Activated B cell treated with CpG ODN at 0.5 μM for 24 hours (primary cell): ENCODE measurements at regions not wholly inside any gene's neighbourhood (a gene's known extent, or its start where the extent isn't known, plus 50 kb on each side); places are given as distances from the start of the nearest gene placed in this dataset.

Experiments used
- ATAC-seq: fragments of 200-7000 bp; cut with Tn5 transposase; one replicate; pipeline ENCODE4 v1.10.0; 2021; ENCODE audit warnings: low read depth, mild to moderate bottlenecking, moderate library complexity
- CTCF ChIA-PET: fragments of 350-600 bp; sonication (Branson Sonifier 250); formaldehyde crosslinking; loops from one replicate; lab custom pipeline; 2021; ENCODE audit warnings: antibody characterized with exemption; lab: Charles Lee
- POLR2A ChIA-PET: fragments of 350-600 bp; sonication (Branson Sonifier 250); formaldehyde crosslinking; loops from one replicate; lab custom pipeline; 2021; ENCODE audit warnings: antibody characterized with exemption; lab: Charles Lee
- DNase-seq: peaks from one replicate; pipeline ENCODE4 v3.0.0; 2022
- H3K27ac Mint-ChIP-seq: one replicate; pipeline ENCODE4 v1.8.0; 2020; ENCODE audit warnings: mixed read lengths
- H3K27me3 Mint-ChIP-seq: one replicate; pipeline ENCODE4 v1.8.0; 2021; ENCODE audit warnings: mixed read lengths
- H3K36me3 Mint-ChIP-seq: one replicate; pipeline ENCODE4 v1.8.0; 2021; ENCODE audit warnings: low read depth, mixed read lengths
- H3K4me1 Mint-ChIP-seq: one replicate; pipeline ENCODE4 v1.8.0; 2021; ENCODE audit warnings: mixed read lengths
- H3K4me3 Mint-ChIP-seq: one replicate; pipeline ENCODE4 v1.8.0; 2020; ENCODE audit warnings: mild to moderate bottlenecking, mixed read lengths
- H3K9me3 Mint-ChIP-seq: one replicate; pipeline ENCODE4 v1.8.0; 2020; ENCODE audit warnings: mixed read lengths
- CTCF ChIP-seq: fragments of 200-600 bp; IDR thresholded peaks from one replicate; pipeline ENCODE4 v1.8.0; 2022; ENCODE audit warnings: antibody characterized with exemption, mild to moderate bottlenecking
- intact Hi-C: fragments of 100-400 bp; cut with micrococcal nuclease; formaldehyde crosslinking; loops from one replicate; pipeline ENCODE4 v1.15.1; 2024

GRCh38 chr21:23155281-23155680 is 2157.1 kb downstream of the NCAM2 start:
- no peaks in the 10 kb centered on the region for H3K36me3 Mint-ChIP-seq
- peaks cover 3% of the 10 kb centered on the region for H3K9me3 Mint-ChIP-seq
- no peak overlapping the region for H3K4me3 Mint-ChIP-seq
- POLR2A ChIA-PET, result no interaction called here
- CTCF ChIA-PET, result no interaction called here
- no peaks in the 10 kb centered on the region for H3K4me1 Mint-ChIP-seq
- intact Hi-C loops, result no loop called here
- no peak for TF ChIP-seq CTCF
- no peak overlapping the region for H3K27ac Mint-ChIP-seq
- DNase-seq (no peak), ATAC-seq (no peak)
- no peaks in the 10 kb centered on the region for H3K27me3 Mint-ChIP-seq

DNA sequence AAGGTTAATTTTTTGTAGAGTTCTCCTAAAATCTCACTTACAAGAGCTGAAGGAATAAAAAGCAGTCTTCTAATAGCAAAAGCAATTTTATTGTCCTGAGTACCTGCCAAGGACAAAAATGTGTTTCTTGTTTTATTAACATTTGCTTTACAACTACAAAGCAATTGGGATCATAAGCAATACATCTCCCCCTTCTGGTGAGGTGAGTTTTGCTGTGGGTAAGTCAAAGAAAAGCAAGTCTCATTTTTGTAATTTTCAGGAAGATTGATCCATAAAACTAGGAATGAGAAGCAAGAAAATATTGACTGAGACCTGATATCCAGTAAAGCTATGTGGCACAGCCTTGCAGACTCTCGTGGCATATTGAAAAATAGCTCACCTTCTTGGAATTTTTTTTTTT is 2162.7 kb downstream of the NCAM2 start:
- H3K9me3 Mint-ChIP-seq, result peaks cover 3% of the 10 kb centered on the region
- no peak overlapping the region for H3K27ac Mint-ChIP-seq
- DNase-seq (no peak), ATAC-seq (no peak)
- ChIA-PET CTCF (no interaction called here), POLR2A (no interaction called here)
- H3K4me3 Mint-ChIP-seq, result no peak overlapping the region
- TF ChIP-seq CTCF, result no peak
- no peaks in the 10 kb centered on the region for H3K36me3 Mint-ChIP-seq
- intact Hi-C loops, result no loop called here
- no peaks in the 10 kb centered on the region for H3K27me3 Mint-ChIP-seq
- no peaks in the 10 kb centered on the region for H3K4me1 Mint-ChIP-seq

GRCh38 chr21:23162198-23162946 is 2164.2 kb downstream of the NCAM2 start:
- H3K4me1 Mint-ChIP-seq, result no peaks in the 10 kb centered on the region
- CTCF ChIA-PET, result no interaction called here
- H3K9me3 Mint-ChIP-seq, result no peaks in the 10 kb centered on the region
- intact Hi-C loops, result no loop called here
- ATAC-seq (no peak), DNase-seq (no peak)
- no peaks in the 10 kb centered on the region for H3K27me3 Mint-ChIP-seq
- no peak overlapping the region for H3K27ac Mint-ChIP-seq
- TF ChIP-seq CTCF, result no peak
- H3K36me3 Mint-ChIP-seq, result no peaks in the 10 kb centered on the region
- POLR2A ChIA-PET, result no interaction called here
- no peak overlapping the region for H3K4me3 Mint-ChIP-seq
